ENCODE measurements at regions not wholly inside any gene's neighbourhood (a gene's known extent, or its start where the extent isn't known, plus 50 kb on each side); places are given as distances from the start of the nearest gene placed in this dataset.

- Histone ChIP-seq H3K23ac (ENCODE audit: insufficient read length, low read depth, low read length) (no peak overlapping the region), H2AFZ (ENCODE audit: low read length) (no peak overlapping the region), H2BK5ac (ENCODE audit: insufficient read length, low read length) (no peak overlapping the region), H4K20me1 (ENCODE audit: control insufficient read depth, insufficient read depth, insufficient read length) (no peaks in the 10 kb centered on the region), H3K27ac (ENCODE audit: insufficient read length, low read depth, low read length) (no peak overlapping the region), H3K79me1 (ENCODE audit: insufficient read depth, low read depth, low read length, poor library complexity, severe bottlenecking) (no peaks in the 10 kb centered on the region), H3K4me2 (ENCODE audit: insufficient read depth, insufficient read length, low read length) (no peak overlapping the region), H2BK15ac (ENCODE audit: low read depth, low read length) (no peak overlapping the region), H3K27me3 (ENCODE audit: insufficient read depth, low read length) (no peaks in the 10 kb centered on the region; the same call in 1 of the 2 replicates), H3K4me1 (ENCODE audit: insufficient read depth, low read length) (no peaks in the 10 kb centered on the region), H2BK20ac (ENCODE audit: low read depth, low read length, poor library complexity, severe bottlenecking) (no peak overlapping the region), H3K23me2 (ENCODE audit: insufficient read length, low read depth, low read length, poor library complexity, severe bottlenecking) (no peaks in the 10 kb centered on the region), H4K5ac (ENCODE audit: insufficient read length, low read depth, low read length) (no peak overlapping the region), H2BK120ac (ENCODE audit: low read depth, low read length, poor library complexity, severe bottlenecking) (no peak overlapping the region), H3K56ac (ENCODE audit: insufficient read length, low read depth, low read length) (no peak overlapping the region), H3K9me3 (ENCODE audit: control insufficient read depth, low read depth, low read length) (no peaks in the 10 kb centered on the region), H2BK12ac (ENCODE audit: insufficient read length, low read depth, low read length) (no peak overlapping the region), H4K91ac (ENCODE audit: insufficient read length, low read depth, low read length) (no peak overlapping the region), H3K79me2 (ENCODE audit: insufficient read depth, low read length) (no peaks in the 10 kb centered on the region), H4K8ac (replicated peaks; ENCODE audit: insufficient read length, low read depth, low read length) (no peak overlapping the region), H3K4ac (ENCODE audit: low read depth, low read length) (no peak overlapping the region), H3T11ph (ENCODE audit: low read length) (no peak overlapping the region), H3K14ac (ENCODE audit: insufficient read depth, low read length) (no peak overlapping the region), H3K18ac (ENCODE audit: insufficient read length, low read depth, low read length) (no peak overlapping the region), H3K9ac (ENCODE audit: extremely low read depth, insufficient read length, low read length) (no peak overlapping the region), H2AK5ac (ENCODE audit: insufficient read length, low read length) (no peak overlapping the region)
- no peak overlapping the region for H3K4me3 Mint-ChIP-seq
- H3K9me3 Mint-ChIP-seq: no peaks in the 10 kb centered on the region
- WGBS (ENCODE audit: extremely low coverage, insufficient read length, low lambda C conversion rate): no CpG with 5 or more reads among the region's 2 CpGs
- DNase-seq: no peak
- H3K27ac Mint-ChIP-seq: no peak overlapping the region
- TF ChIP-seq, protein P1, sequence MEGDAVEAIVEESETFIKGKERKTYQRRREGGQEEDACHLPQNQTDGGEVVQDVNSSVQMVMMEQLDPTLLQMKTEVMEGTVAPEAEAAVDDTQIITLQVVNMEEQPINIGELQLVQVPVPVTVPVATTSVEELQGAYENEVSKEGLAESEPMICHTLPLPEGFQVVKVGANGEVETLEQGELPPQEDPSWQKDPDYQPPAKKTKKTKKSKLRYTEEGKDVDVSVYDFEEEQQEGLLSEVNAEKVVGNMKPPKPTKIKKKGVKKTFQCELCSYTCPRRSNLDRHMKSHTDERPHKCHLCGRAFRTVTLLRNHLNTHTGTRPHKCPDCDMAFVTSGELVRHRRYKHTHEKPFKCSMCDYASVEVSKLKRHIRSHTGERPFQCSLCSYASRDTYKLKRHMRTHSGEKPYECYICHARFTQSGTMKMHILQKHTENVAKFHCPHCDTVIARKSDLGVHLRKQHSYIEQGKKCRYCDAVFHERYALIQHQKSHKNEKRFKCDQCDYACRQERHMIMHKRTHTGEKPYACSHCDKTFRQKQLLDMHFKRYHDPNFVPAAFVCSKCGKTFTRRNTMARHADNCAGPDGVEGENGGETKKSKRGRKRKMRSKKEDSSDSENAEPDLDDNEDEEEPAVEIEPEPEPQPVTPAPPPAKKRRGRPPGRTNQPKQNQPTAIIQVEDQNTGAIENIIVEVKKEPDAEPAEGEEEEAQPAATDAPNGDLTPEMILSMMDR (conservative IDR thresholded peaks at IDR 0.05): no peak
- H3K4me1 Mint-ChIP-seq: no peaks in the 10 kb centered on the region
- H3K36me3 Mint-ChIP-seq (ENCODE audit: insufficient read depth in 1 of 3, low read depth in 3 of 3): no peaks in the 10 kb centered on the region
- H3K27me3 Mint-ChIP-seq (ENCODE audit: low read depth): no peaks in the 10 kb centered on the region
Observed at GRCh38 chr4:54954656-54955388, 170.6 kb downstream of the KDR start.
